KBM-7 (cell line): ENCODE measurements at regions not wholly inside any gene's neighbourhood (a gene's known extent, or its start where the extent isn't known, plus 50 kb on each side); places are given as distances from the start of the nearest gene placed in this dataset.

Experiments used
- DNase-seq: peaks from one replicate; pipeline ENCODE4 v3.0.0-alpha.2; 2015
- in situ Hi-C: fragments of 300-500 bp; cut with MboI; formaldehyde crosslinking; loops from 2 replicates; pipeline ENCODE4 v1.14.3; 2020; ENCODE audit warnings: low sequenced_read_pairs, low pct_unique_long_range_greater_than_20kb, mixed read lengths

- no peak for DNase-seq
- in situ Hi-C loops: no loop called here
Measured at GRCh38 chr22:48554893-48555572, 1272.6 kb downstream of the BRD1 start.

- in situ Hi-C loops: no loop called here
Measured at GRCh38 chr22:48553694-48554308, 1273.9 kb downstream of the BRD1 start.

GRCh38 chr22:48553119-48553518, 1274.6 kb downstream of the BRD1 start:
- in situ Hi-C loops: no loop called here
- no peak for DNase-seq

More at GRCh38 chr22:48553694-48554308, 1273.9 kb downstream of the BRD1 start:
- DNase-seq: no peak

GRCh38 chr22:48551716-48552268, 1275.9 kb downstream of the BRD1 start:
- in situ Hi-C loops: no loop called here
- DNase-seq: no peak

GRCh38 chr22:48551061-48551460, 1276.6 kb downstream of the BRD1 start:
- in situ Hi-C loops: no loop called here

GRCh38 chr22:48548391-48548790, 1279.3 kb downstream of the BRD1 start:
- in situ Hi-C loops: no loop called here
- DNase-seq: no peak

More at GRCh38 chr22:48551061-48551460, 1276.6 kb downstream of the BRD1 start:
- DNase-seq: no peak

- no peak for DNase-seq
- in situ Hi-C loops: no loop called here
Measured at GRCh38 chr22:48547971-48548370, 1279.7 kb downstream of the BRD1 start.

- in situ Hi-C loops: no loop called here
Measured at GRCh38 chr22:48546653-48547424, 1280.8 kb downstream of the BRD1 start.

GRCh38 chr22:48545987-48546386, 1281.7 kb downstream of the BRD1 start:
- in situ Hi-C loops: no loop called here
- no peak for DNase-seq

More at GRCh38 chr22:48546653-48547424, 1280.8 kb downstream of the BRD1 start:
- no peak for DNase-seq

- no peak for DNase-seq
- in situ Hi-C loops: no loop called here
Measured at GRCh38 chr22:48541401-48542098, 1286.1 kb downstream of the BRD1 start.

GRCh38 chr22:48539261-48539660, 1288.4 kb downstream of the BRD1 start:
- in situ Hi-C loops: no loop called here
- no peak for DNase-seq

- DNase-seq: no peak
- in situ Hi-C loops: no loop called here
Measured at GRCh38 chr22:48538291-48538820, 1289.3 kb downstream of the BRD1 start.

GRCh38 chr22:48537343-48537680, 1290.4 kb downstream of the BRD1 start:
- in situ Hi-C loops: no loop called here
- DNase-seq: no peak

GRCh38 chr22:48536541-48537342, 1290.9 kb downstream of the BRD1 start:
- in situ Hi-C loops: no loop called here
- DNase-seq: no peak

GRCh38 chr22:48535868-48536540, 1291.7 kb downstream of the BRD1 start:
- in situ Hi-C loops: no loop called here
- DNase-seq: no peak

- DNase-seq: no peak
- in situ Hi-C loops: no loop called here
Measured at GRCh38 chr22:48534395-48534958, 1293.2 kb downstream of the BRD1 start.

GRCh38 chr22:48532986-48533385, 1294.7 kb downstream of the BRD1 start:
- DNase-seq: no peak
- in situ Hi-C loops: no loop called here
